CD4-positive, alpha-beta T cell (primary cell): ENCODE measurements at regions not wholly inside any gene's neighbourhood (a gene's known extent, or its start where the extent isn't known, plus 50 kb on each side); places are given as distances from the start of the nearest gene placed in this dataset.

Experiments used
- ATAC-seq: fragments of 200-7000 bp; cut with Tn5 transposase; one replicate; pipeline ENCODE4 v1.10.0; 2022; ENCODE audit warnings: mild to moderate bottlenecking; ENCODE audit not compliant: poor library complexity
- CTCF ChIA-PET: fragments of 350-600 bp; sonication (Branson Sonifier 250); formaldehyde crosslinking; loops from one replicate; lab custom pipeline; 2021; ENCODE audit warnings: antibody characterized with exemption, inconsistent platforms; lab: Charles Lee
- POLR2A ChIA-PET: fragments of 350-600 bp; sonication (Branson Sonifier 250); formaldehyde crosslinking; loops from one replicate; lab custom pipeline; 2021; ENCODE audit warnings: antibody characterized with exemption, inconsistent platforms; lab: Charles Lee
- DNase-seq, 14 experiments: peaks; one replicate each; pipeline ENCODE4 v3.0.0-alpha.2; 2013 to 2020; ENCODE audit warnings: mixed read lengths in 2 of 14
- H3K27ac ChIP-seq, 2 donors: one replicate each; pipeline versions ENCODE4 v1.5.1 to v1.7.0; 2013; ENCODE audit warnings: low read length in 2 of 2, low read depth in 1 of 2, mild to moderate bottlenecking in 1 of 2
- H3K27me3 ChIP-seq, 2 experiments: 1 replicate in 1 of 2; 2 replicates in 1 of 2; pipeline versions ENCODE4 v1.6.1 to v1.7.0; 2013; ENCODE audit warnings: low read length in 2 of 2, control low read depth in 1 of 2, mild to moderate bottlenecking in 1 of 2, moderate library complexity in 1 of 2; ENCODE audit not compliant: insufficient read depth in 2 of 2, control insufficient read depth in 1 of 2
- H3K36me3 ChIP-seq: one replicate; pipeline ENCODE4 v1.6.1; 2013; ENCODE audit warnings: low read length, control low read depth; ENCODE audit not compliant: insufficient read depth
- H3K4me1 ChIP-seq: one replicate; pipeline ENCODE4 v1.6.1; 2013; ENCODE audit warnings: low read length, control low read depth; ENCODE audit not compliant: insufficient read depth
- H3K4me3 ChIP-seq: one replicate; pipeline ENCODE4 v1.5.1; 2013; ENCODE audit warnings: mild to moderate bottlenecking, low read length, moderate library complexity
- H3K9me3 ChIP-seq, 2 experiments: 1 replicate in 1 of 2; 2 replicates in 1 of 2; pipeline versions ENCODE4 v1.6.1 to v1.7.0; 2013; ENCODE audit warnings: low read length in 2 of 2, mild to moderate bottlenecking in 2 of 2, control low read depth in 1 of 2, moderate library complexity in 1 of 2; ENCODE audit not compliant: control insufficient read depth in 1 of 2, insufficient read depth in 1 of 2
- H3K27ac Mint-ChIP-seq: one replicate; pipeline ENCODE4 v1.8.0; 2020; ENCODE audit warnings: mixed read lengths
- H3K27me3 Mint-ChIP-seq: one replicate; pipeline ENCODE4 v1.8.0; 2021; ENCODE audit warnings: mixed read lengths
- H3K36me3 Mint-ChIP-seq: one replicate; pipeline ENCODE4 v1.8.0; 2021; ENCODE audit warnings: low read depth, mixed read lengths
- H3K4me1 Mint-ChIP-seq: one replicate; pipeline ENCODE4 v1.8.0; 2021; ENCODE audit warnings: low read depth, mixed read lengths
- H3K4me3 Mint-ChIP-seq: one replicate; pipeline ENCODE4 v1.8.0; 2020; ENCODE audit warnings: mild to moderate bottlenecking, mixed read lengths
- H3K9me3 Mint-ChIP-seq: one replicate; pipeline ENCODE4 v1.8.0; 2020; ENCODE audit warnings: mixed read lengths
- CTCF ChIP-seq: fragments of 200-600 bp; IDR thresholded peaks from one replicate; pipeline ENCODE4 v1.8.0; 2022; ENCODE audit warnings: antibody characterized with exemption, mild to moderate bottlenecking
- intact Hi-C, 2 experiments: fragments of 100-400 bp; cut with DNase I in 1 of 2; cut with micrococcal nuclease in 1 of 2; formaldehyde crosslinking; loops; one replicate each; pipeline versions ENCODE4 v1.15.1 to v1.9.0; 2023 to 2025; cut with DNase I, micrococcal nuclease

GRCh38 chr15:94644433-94644832, 413.1 kb downstream of the MCTP2 start:
- no peak for TF ChIP-seq CTCF
- Mint-ChIP-seq H3K36me3 (no peaks in the 10 kb centered on the region), H3K27me3 (peaks cover 14% of the 10 kb centered on the region), H3K4me1 (no peaks in the 10 kb centered on the region), H3K4me3 (no peak overlapping the region), H3K9me3 (no peaks in the 10 kb centered on the region), H3K27ac (no peak overlapping the region)
- no peak for ATAC-seq
- ChIA-PET POLR2A (no interaction called here), CTCF (no interaction called here)
- H3K9me3 ChIP-seq: peaks cover 0 to 4% of the 10 kb centered on the region in 2 experiments
- H3K4me3 ChIP-seq: no peak overlapping the region
- no peak for DNase-seq
- no peaks in the 10 kb centered on the region for H3K4me1 ChIP-seq
- H3K27ac ChIP-seq: no peak overlapping the region
- H3K27me3 ChIP-seq: no peaks in the 10 kb centered on the region
- intact Hi-C loops: no loop called here
- no peaks in the 10 kb centered on the region for H3K36me3 ChIP-seq

GRCh38 chr15:94653071-94653470, 421.7 kb downstream of the MCTP2 start:
- H3K27ac ChIP-seq: no peak overlapping the region
- Mint-ChIP-seq H3K9me3 (no peaks in the 10 kb centered on the region), H3K27me3 (peaks cover 13% of the 10 kb centered on the region), H3K36me3 (no peaks in the 10 kb centered on the region), H3K4me1 (no peaks in the 10 kb centered on the region), H3K4me3 (no peak overlapping the region), H3K27ac (no peak overlapping the region)
- CTCF ChIA-PET: no interaction called here
- POLR2A ChIA-PET: no interaction called here
- TF ChIP-seq CTCF: no peak
- ATAC-seq (no peak), DNase-seq (no peak)
- no peaks in the 10 kb centered on the region for H3K36me3 ChIP-seq
- H3K27me3 ChIP-seq: no peaks in the 10 kb centered on the region
- no peaks in the 10 kb centered on the region for H3K4me1 ChIP-seq
- no peak overlapping the region for H3K4me3 ChIP-seq
- H3K9me3 ChIP-seq: peaks cover 0 to 4% of the 10 kb centered on the region in 2 experiments
- intact Hi-C loops: no loop called here

GRCh38 chr15:94655249-94655880, 424.0 kb downstream of the MCTP2 start:
- H3K4me3 ChIP-seq: no peak overlapping the region
- no peak for TF ChIP-seq CTCF
- no peaks in the 10 kb centered on the region for H3K36me3 ChIP-seq
- Mint-ChIP-seq H3K36me3 (no peaks in the 10 kb centered on the region), H3K4me1 (no peaks in the 10 kb centered on the region), H3K27me3 (peaks cover 9% of the 10 kb centered on the region), H3K27ac (no peak overlapping the region), H3K4me3 (no peak overlapping the region), H3K9me3 (no peaks in the 10 kb centered on the region)
- intact Hi-C loops: no loop called here
- DNase-seq (no peak), ATAC-seq (no peak)
- H3K27ac ChIP-seq: no peak overlapping the region
- H3K4me1 ChIP-seq: no peaks in the 10 kb centered on the region
- H3K9me3 ChIP-seq: no peaks in the 10 kb centered on the region
- CTCF ChIA-PET: no interaction called here
- H3K27me3 ChIP-seq: no peaks in the 10 kb centered on the region
- POLR2A ChIA-PET: no interaction called here
